A673 (cell line): ENCODE measurements at regions not wholly inside any gene's neighbourhood (a gene's known extent, or its start where the extent isn't known, plus 50 kb on each side); places are given as distances from the start of the nearest gene placed in this dataset.

Experiments
- BruUV-seq: library from RNA; stranded (reverse); fragments of 400-500 nt; replicated peaks from 2 replicates; lab custom pipeline; 2021; lab: Mats Ljungman, UMichigan
- CTCF ChIA-PET: fragments of 300-600 bp; sonication (Branson Sonifier 250); formaldehyde crosslinking; loops from one replicate; lab custom pipeline; 2022; ENCODE audit warnings: antibody characterized with exemption; lab: Charles Lee
- POLR2A ChIA-PET: fragments of 300-600 bp; sonication (Branson Sonifier 250); formaldehyde crosslinking; loops from one replicate; lab custom pipeline; 2022; ENCODE audit warnings: antibody characterized with exemption; ENCODE audit not compliant: low non-redundant PET; lab: Charles Lee
- DNase-seq: peaks from one replicate; pipeline ENCODE4 v3.0.0-alpha.2; 2015; ENCODE audit warnings: low spot score
- H3K27ac ChIP-seq: fragments of 200-600 bp; sonication (generic); 2 replicates; pipeline ENCODE4 v1.5.1; 2016; ENCODE audit warnings: mixed run types, low read depth, mild to moderate bottlenecking, mixed read lengths, antibody characterized with exemption, low read length; ENCODE audit not compliant: poor library complexity, severe bottlenecking
- H3K27me3 ChIP-seq: fragments of 200-600 bp; sonication (generic); replicated peaks from 2 replicates; pipeline ENCODE4 v1.6.1; 2017; ENCODE audit warnings: mixed run types, low read depth, mild to moderate bottlenecking, mixed read lengths, antibody characterized with exemption, low read length; ENCODE audit not compliant: insufficient read depth, poor library complexity
- H3K36me3 ChIP-seq: fragments of 200-600 bp; sonication (generic); 2 replicates; pipeline ENCODE4 v1.6.1; 2016; ENCODE audit warnings: mixed run types, mild to moderate bottlenecking, mixed read lengths, antibody characterized with exemption, low read length; ENCODE audit not compliant: insufficient read depth, poor library complexity, severe bottlenecking
- H3K4me1 ChIP-seq: fragments of 200-600 bp; sonication (generic); 2 replicates; pipeline ENCODE4 v1.6.1; 2017; ENCODE audit warnings: mixed run types, mild to moderate bottlenecking, mixed read lengths, antibody characterized with exemption, low read length; ENCODE audit not compliant: insufficient read depth, poor library complexity, severe bottlenecking
- H3K4me3 ChIP-seq: fragments of 200-600 bp; sonication (generic); 2 replicates; pipeline ENCODE4 v1.5.1; 2016; ENCODE audit warnings: low read depth, mixed run types, mild to moderate bottlenecking, mixed read lengths, low read length; ENCODE audit not compliant: poor library complexity, severe bottlenecking
- H3K9me3 ChIP-seq: fragments of 200-600 bp; sonication (generic); 2 replicates; pipeline ENCODE4 v1.6.1; 2016; ENCODE audit warnings: mixed run types, low read depth, mild to moderate bottlenecking, mixed read lengths, antibody characterized with exemption, low read length; ENCODE audit not compliant: poor library complexity, severe bottlenecking
- CTCF ChIP-seq: fragments of 300-800, 200-600 bp; sonication (generic); conservative IDR thresholded peaks from 2 replicates; pipeline ENCODE4 v1.5.1; 2017; ENCODE audit warnings: low read depth, mild to moderate bottlenecking, antibody characterized with exemption, low read length, moderate library complexity, mixed read lengths
- EZH2 ChIP-seq: fragments of 200-600 bp; sonication (generic); IDR thresholded peaks from 2 replicates; pipeline ENCODE4 v1.6.1; 2017; ENCODE audit warnings: borderline replicate concordance, low read depth, mild to moderate bottlenecking, mixed read lengths, antibody characterized with exemption, low read length; ENCODE audit not compliant: poor library complexity, severe bottlenecking
- intact Hi-C: fragments of 100-400 bp; cut with micrococcal nuclease; formaldehyde crosslinking; loops from one replicate; pipeline ENCODE4 v1.10.0; 2022; ENCODE audit not compliant: unreplicated experiment

GRCh38 chr1:108072776-108073175 is 107.8 kb upstream of the VAV3 start:
- CTCF ChIA-PET, result no interaction called here
- no TSS peak for BruUV-seq
- Histone ChIP-seq H3K27ac (no peak overlapping the region), H3K27me3 (no peaks in the 10 kb centered on the region), H3K4me1 (no peaks in the 10 kb centered on the region), H3K4me3 (no peak overlapping the region), H3K36me3 (no peaks in the 10 kb centered on the region), H3K9me3 (no peaks in the 10 kb centered on the region)
- no peak for TF ChIP-seq CTCF
- no peak for TF ChIP-seq EZH2
- intact Hi-C loops, result no loop called here
- POLR2A ChIA-PET, result no interaction called here
- no peak for DNase-seq

- DNase-seq, result no peak
- no peak overlapping the region for H3K27ac ChIP-seq
- no peaks in the 10 kb centered on the region for H3K4me1 ChIP-seq
- BruUV-seq, result no TSS peak
- CTCF ChIA-PET, result no interaction called here
- TF ChIP-seq CTCF, result no peak
- TF ChIP-seq EZH2, result no peak
- POLR2A ChIA-PET, result no interaction called here
- no peaks in the 10 kb centered on the region for H3K36me3 ChIP-seq
- H3K4me3 ChIP-seq, result no peak overlapping the region
- intact Hi-C loops, result no loop called here
- H3K27me3 ChIP-seq, result no peaks in the 10 kb centered on the region
- H3K9me3 ChIP-seq, result no peaks in the 10 kb centered on the region
Measured at GRCh38 chr1:108072212-108072611, 107.2 kb upstream of the VAV3 start.

GRCh38 chr1:108071601-108072000 is 106.6 kb upstream of the VAV3 start:
- H3K4me1 ChIP-seq, result no peaks in the 10 kb centered on the region
- no peaks in the 10 kb centered on the region for H3K27me3 ChIP-seq
- no peaks in the 10 kb centered on the region for H3K36me3 ChIP-seq
- intact Hi-C loops, result no loop called here
- ChIA-PET CTCF (no interaction called here), POLR2A (no interaction called here)
- H3K4me3 ChIP-seq, result no peak overlapping the region
- H3K27ac ChIP-seq, result no peak overlapping the region
- TF ChIP-seq EZH2 (no peak), CTCF (no peak)
- no TSS peak for BruUV-seq
- no peaks in the 10 kb centered on the region for H3K9me3 ChIP-seq
- no peak for DNase-seq
